Osteoblast (primary cell): ENCODE measurements at regions not wholly inside any gene's neighbourhood (a gene's known extent, or its start where the extent isn't known, plus 50 kb on each side); places are given as distances from the start of the nearest gene placed in this dataset.
"Not testable (repeated sequence)": the region's sequence is repeated elsewhere in the genome, so short reads cannot be mapped to it uniquely, and the experiment has no call there.

Experiments used
- DNase-seq: peaks from one replicate; pipeline ENCODE4 v3.0.0; 2011; ENCODE audit warnings: low spot score, mixed read lengths; ENCODE audit not compliant: insufficient read length; ENCODE audit errors: missing footprints
- H2AFZ ChIP-seq: 2 replicates; pipeline ENCODE4 v1.6.0; 2011; ENCODE audit warnings: mild to moderate bottlenecking, low read length
- H3K27ac ChIP-seq: 2 replicates; pipeline ENCODE4 v1.5.1; 2011; ENCODE audit warnings: mild to moderate bottlenecking, low read depth, low read length, moderate library complexity
- H3K27me3 ChIP-seq: 2 replicates; pipeline ENCODE4 v1.6.0; 2012; ENCODE audit warnings: mild to moderate bottlenecking, control low read depth, inconsistent platforms, low read length, moderate library complexity; ENCODE audit not compliant: insufficient read depth
- H3K36me3 ChIP-seq: 2 replicates; pipeline ENCODE4 v1.5.1; 2011; ENCODE audit warnings: mild to moderate bottlenecking, low read length, control low read depth, moderate library complexity; ENCODE audit not compliant: insufficient read depth
- H3K4me1 ChIP-seq: 2 replicates; pipeline ENCODE4 v1.5.1; 2011; ENCODE audit warnings: mild to moderate bottlenecking, low read length, control low read depth, moderate library complexity; ENCODE audit not compliant: insufficient read depth
- H3K4me2 ChIP-seq: 2 replicates; pipeline ENCODE4 v1.6.0; 2011; ENCODE audit warnings: mild to moderate bottlenecking, low read length; ENCODE audit not compliant: insufficient read depth
- H3K4me3 ChIP-seq: fragments of 200-600 bp; sonication (generic); 3 replicates; pipeline ENCODE4 v1.5.1; 2012; ENCODE audit warnings: mild to moderate bottlenecking, low read length, inconsistent platforms; ENCODE audit not compliant: insufficient read depth
- H3K79me2 ChIP-seq: 2 replicates; pipeline ENCODE4 v1.6.0; 2012; ENCODE audit warnings: mild to moderate bottlenecking, low read length, control low read depth, inconsistent platforms; ENCODE audit not compliant: insufficient read depth
- H3K9me3 ChIP-seq: 2 replicates; pipeline ENCODE4 v1.5.1; 2011; ENCODE audit warnings: low read depth, low read length, control low read depth
- H4K20me1 ChIP-seq: 2 replicates; pipeline ENCODE4 v1.6.0; 2012; ENCODE audit warnings: mild to moderate bottlenecking, low read length, control low read depth; ENCODE audit not compliant: insufficient read depth
- CTCF ChIP-seq: IDR thresholded peaks from 2 replicates; pipeline ENCODE4 v1.5.1; 2011; ENCODE audit warnings: mild to moderate bottlenecking, low read depth, low read length, moderate library complexity; ENCODE audit errors: extremely low read depth

- no peak overlapping the region for H3K4me2 ChIP-seq
Observed at GRCh38 chr17:51425773-51426172, 165.4 kb downstream of the UTP18 start.

GRCh38 chr17:51427323-51427811 lies 167.0 kb downstream of the UTP18 start:
- no peak for DNase-seq
- H3K27ac ChIP-seq: no peak overlapping the region

More at GRCh38 chr17:51425773-51426172, 165.4 kb downstream of the UTP18 start:
- H3K9me3 ChIP-seq: no peaks in the 10 kb centered on the region
- no peaks in the 10 kb centered on the region for H3K79me2 ChIP-seq
- no peak overlapping the region for H3K27ac ChIP-seq
- H3K4me3 ChIP-seq: no peak overlapping the region
- DNase-seq: no peak
- H3K27me3 ChIP-seq: no peaks in the 10 kb centered on the region
- TF ChIP-seq CTCF: no peak
- H4K20me1 ChIP-seq: no peaks in the 10 kb centered on the region
- no peaks in the 10 kb centered on the region for H3K36me3 ChIP-seq
- no peak overlapping the region for H2AFZ ChIP-seq
- no peaks in the 10 kb centered on the region for H3K4me1 ChIP-seq

GRCh38 chr17:51427856-51428255 lies 167.5 kb downstream of the UTP18 start:
- Histone ChIP-seq H3K4me2 (no peak overlapping the region), H4K20me1 (no peaks in the 10 kb centered on the region), H3K27ac (no peak overlapping the region), H2AFZ (no peak overlapping the region), H3K27me3 (no peaks in the 10 kb centered on the region), H3K79me2 (no peaks in the 10 kb centered on the region), H3K9me3 (no peaks in the 10 kb centered on the region), H3K36me3 (no peaks in the 10 kb centered on the region), H3K4me1 (no peaks in the 10 kb centered on the region), H3K4me3 (no peak overlapping the region)
- DNase-seq: no peak
- TF ChIP-seq CTCF: no peak

More at GRCh38 chr17:51427323-51427811, 167.0 kb downstream of the UTP18 start:
- H3K36me3 ChIP-seq: no peaks in the 10 kb centered on the region
- H3K79me2 ChIP-seq: no peaks in the 10 kb centered on the region
- H3K27me3 ChIP-seq: no peaks in the 10 kb centered on the region
- no peaks in the 10 kb centered on the region for H3K4me1 ChIP-seq
- no peak for TF ChIP-seq CTCF
- no peak overlapping the region for H3K4me2 ChIP-seq
- no peak overlapping the region for H3K4me3 ChIP-seq
- no peaks in the 10 kb centered on the region for H3K9me3 ChIP-seq
- H4K20me1 ChIP-seq: no peaks in the 10 kb centered on the region
- H2AFZ ChIP-seq: no peak overlapping the region

GRCh38 chr17:51428668-51429495 lies 168.5 kb downstream of the UTP18 start:
- no peak for DNase-seq
- Histone ChIP-seq H4K20me1 (no peaks in the 10 kb centered on the region), H3K27ac (no peak overlapping the region), H3K79me2 (no peaks in the 10 kb centered on the region), H3K4me3 (no peak overlapping the region), H2AFZ (no peak overlapping the region), H3K36me3 (no peaks in the 10 kb centered on the region), H3K4me1 (no peaks in the 10 kb centered on the region), H3K9me3 (no peaks in the 10 kb centered on the region), H3K4me2 (no peak overlapping the region), H3K27me3 (no peaks in the 10 kb centered on the region)
- no peak for TF ChIP-seq CTCF

GRCh38 chr17:51429938-51430337 lies 169.6 kb downstream of the UTP18 start:
- H3K4me2 ChIP-seq, H2AFZ ChIP-seq, H3K4me3 ChIP-seq, H3K36me3 ChIP-seq, H4K20me1 ChIP-seq, H3K27me3 ChIP-seq, H3K79me2 ChIP-seq, H3K9me3 ChIP-seq, DNase-seq, H3K27ac ChIP-seq, H3K4me1 ChIP-seq: not testable (repeated sequence)
